PFSK-1 (cell line): ENCODE measurements at regions not wholly inside any gene's neighbourhood (a gene's known extent, or its start where the extent isn't known, plus 50 kb on each side); places are given as distances from the start of the nearest gene placed in this dataset.

ENCODE experiments used
- FOXP2 ChIP-seq: optimal IDR thresholded peaks from 2 replicates; pipeline ENCODE3; 2011; ENCODE audit warnings: borderline replicate concordance, control low read depth, inconsistent platforms; ENCODE audit not compliant: insufficient read depth; ENCODE audit errors: extremely low read length, extremely low read depth
- POLR2AphosphoS5 ChIP-seq: IDR thresholded peaks from 2 replicates; pipeline ENCODE4 v1.6.1; 2012; ENCODE audit warnings: low read depth, mild to moderate bottlenecking, control low read depth, low read length, moderate library complexity
- SIN3A ChIP-seq: IDR thresholded peaks from 2 replicates; pipeline ENCODE4 v1.6.1; 2012; ENCODE audit warnings: mild to moderate bottlenecking, low read length, moderate library complexity, borderline replicate concordance; ENCODE audit not compliant: insufficient read depth
- TAF1 ChIP-seq: IDR thresholded peaks from 2 replicates; pipeline ENCODE4 v1.6.1; 2012; ENCODE audit warnings: low read length, control low read depth, borderline replicate concordance; ENCODE audit not compliant: insufficient read depth
- TF ChIP-seq, protein P1 (sequence below), 2 experiments: IDR thresholded peaks; 2 replicates each; pipeline versions ENCODE4 v1.6.1 to v1.8.0; 2011 to 2012; ENCODE audit warnings: low read depth in 2 of 2, low read length in 2 of 2, control low read depth in 1 of 2, inconsistent platforms in 1 of 2, mild to moderate bottlenecking in 1 of 2, moderate library complexity in 1 of 2; ENCODE audit not compliant: insufficient read depth in 1 of 2

DNA sequence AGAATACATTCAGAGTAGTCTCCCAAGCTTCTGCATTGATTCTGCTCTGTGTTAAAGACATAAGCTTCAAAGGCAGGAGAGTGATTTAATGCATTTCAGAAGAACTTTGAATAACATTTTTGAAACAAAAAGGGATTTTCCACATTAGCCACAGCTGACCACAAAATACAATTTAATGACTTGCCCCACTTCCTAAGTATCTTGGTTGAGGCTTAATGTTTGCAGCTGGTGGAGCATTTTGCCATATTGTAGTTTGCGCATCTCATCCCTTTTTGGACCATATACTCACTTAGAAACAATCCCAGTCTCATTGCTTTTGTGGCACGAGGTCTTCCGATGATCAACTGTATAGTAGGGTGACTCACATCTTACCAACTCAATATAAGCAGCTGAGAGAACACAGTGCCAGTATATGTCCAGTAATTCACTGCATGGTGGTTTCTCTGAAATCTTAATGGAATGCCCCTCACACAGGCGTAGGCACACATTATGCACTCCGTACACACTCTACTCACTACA is 455.8 kb upstream of the PTGER4 start:
- TF ChIP-seq SIN3A (no peak), FOXP2 (no peak), TAF1 (no peak), POLR2AphosphoS5 (no peak)
- TF ChIP-seq, protein P1, sequence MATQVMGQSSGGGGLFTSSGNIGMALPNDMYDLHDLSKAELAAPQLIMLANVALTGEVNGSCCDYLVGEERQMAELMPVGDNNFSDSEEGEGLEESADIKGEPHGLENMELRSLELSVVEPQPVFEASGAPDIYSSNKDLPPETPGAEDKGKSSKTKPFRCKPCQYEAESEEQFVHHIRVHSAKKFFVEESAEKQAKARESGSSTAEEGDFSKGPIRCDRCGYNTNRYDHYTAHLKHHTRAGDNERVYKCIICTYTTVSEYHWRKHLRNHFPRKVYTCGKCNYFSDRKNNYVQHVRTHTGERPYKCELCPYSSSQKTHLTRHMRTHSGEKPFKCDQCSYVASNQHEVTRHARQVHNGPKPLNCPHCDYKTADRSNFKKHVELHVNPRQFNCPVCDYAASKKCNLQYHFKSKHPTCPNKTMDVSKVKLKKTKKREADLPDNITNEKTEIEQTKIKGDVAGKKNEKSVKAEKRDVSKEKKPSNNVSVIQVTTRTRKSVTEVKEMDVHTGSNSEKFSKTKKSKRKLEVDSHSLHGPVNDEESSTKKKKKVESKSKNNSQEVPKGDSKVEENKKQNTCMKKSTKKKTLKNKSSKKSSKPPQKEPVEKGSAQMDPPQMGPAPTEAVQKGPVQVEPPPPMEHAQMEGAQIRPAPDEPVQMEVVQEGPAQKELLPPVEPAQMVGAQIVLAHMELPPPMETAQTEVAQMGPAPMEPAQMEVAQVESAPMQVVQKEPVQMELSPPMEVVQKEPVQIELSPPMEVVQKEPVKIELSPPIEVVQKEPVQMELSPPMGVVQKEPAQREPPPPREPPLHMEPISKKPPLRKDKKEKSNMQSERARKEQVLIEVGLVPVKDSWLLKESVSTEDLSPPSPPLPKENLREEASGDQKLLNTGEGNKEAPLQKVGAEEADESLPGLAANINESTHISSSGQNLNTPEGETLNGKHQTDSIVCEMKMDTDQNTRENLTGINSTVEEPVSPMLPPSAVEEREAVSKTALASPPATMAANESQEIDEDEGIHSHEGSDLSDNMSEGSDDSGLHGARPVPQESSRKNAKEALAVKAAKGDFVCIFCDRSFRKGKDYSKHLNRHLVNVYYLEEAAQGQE (IDR thresholded peaks at IDR 0.05; ENCODE audit: insufficient read depth in 1 of 2, low read depth in 2 of 2, low read length in 2 of 2) = no peak

GRCh38 chr5:40221796-40222195 is 457.9 kb upstream of the PTGER4 start:
- no peak for TF ChIP-seq POLR2AphosphoS5
- TF ChIP-seq TAF1 = no peak
- no peak for TF ChIP-seq SIN3A
- TF ChIP-seq FOXP2 = no peak
- TF ChIP-seq, protein P1 (IDR thresholded peaks at IDR 0.05; ENCODE audit: insufficient read depth in 1 of 2, low read depth in 2 of 2, low read length in 2 of 2) = no peak

- TF ChIP-seq SIN3A (no peak), FOXP2 (no peak), POLR2AphosphoS5 (no peak), TAF1 (no peak)
- TF ChIP-seq, protein P1 (IDR thresholded peaks at IDR 0.05; ENCODE audit: insufficient read depth in 1 of 2, low read depth in 2 of 2, low read length in 2 of 2) = no peak
Measured at GRCh38 chr5:40221255-40221654, 458.5 kb upstream of the PTGER4 start.

- no peak for TF ChIP-seq TAF1
- TF ChIP-seq, protein P1 (IDR thresholded peaks at IDR 0.05; ENCODE audit: insufficient read depth in 1 of 2, low read depth in 2 of 2, low read length in 2 of 2) = no peak
- TF ChIP-seq SIN3A = no peak
- TF ChIP-seq FOXP2 = no peak
- no peak for TF ChIP-seq POLR2AphosphoS5
Measured at GRCh38 chr5:40220260-40220659, 459.5 kb upstream of the PTGER4 start.

- TF ChIP-seq FOXP2 = no peak
- TF ChIP-seq, protein P1 (IDR thresholded peaks at IDR 0.05; ENCODE audit: insufficient read depth in 1 of 2, low read depth in 2 of 2, low read length in 2 of 2) = no peak
- TF ChIP-seq POLR2AphosphoS5 = no peak
- no peak for TF ChIP-seq SIN3A
- TF ChIP-seq TAF1 = no peak
Measured at GRCh38 chr5:40217553-40217952, 462.2 kb upstream of the PTGER4 start.
